PC-3 (cell line): ENCODE measurements at regions not wholly inside any gene's neighbourhood (a gene's known extent, or its start where the extent isn't known, plus 50 kb on each side); places are given as distances from the start of the nearest gene placed in this dataset.

Experiments
- CTCF ChIP-seq: fragments of 300-600 bp; sonication (generic); conservative IDR thresholded peaks from 2 replicates; pipeline ENCODE4 v1.5.1; 2017; ENCODE audit warnings: antibody characterized with exemption, low read depth, mild to moderate bottlenecking, low read length
- EZH2 ChIP-seq: fragments of 300-600 bp; sonication (generic); IDR thresholded peaks from one replicate; pipeline ENCODE4 v1.6.1; 2017; ENCODE audit warnings: antibody characterized with exemption, mild to moderate bottlenecking, low read length; ENCODE audit not compliant: unreplicated experiment
- EZH2phosphoT487 ChIP-seq: fragments of 300-600 bp; sonication (generic); IDR thresholded peaks from 2 replicates; pipeline ENCODE4 v1.6.1; 2018; ENCODE audit warnings: mild to moderate bottlenecking, antibody characterized with exemption, low read length, borderline replicate concordance

GRCh38 chr2:217086718-217087117, 226.9 kb upstream of the TNP1 start:
- TF ChIP-seq CTCF: no peak
- no peak for TF ChIP-seq EZH2
- no peak for TF ChIP-seq EZH2phosphoT487
